ENCODE measurements at regions not wholly inside any gene's neighbourhood (a gene's known extent, or its start where the extent isn't known, plus 50 kb on each side); places are given as distances from the start of the nearest gene placed in this dataset.

- TF ChIP-seq ZNF830 (tag by site-specific recombination; IDR thresholded peaks at IDR 0.05; ENCODE audit: low read depth) (no peak), ZNF777 (tag by site-specific recombination; IDR thresholded peaks at IDR 0.05; ENCODE audit: borderline replicate concordance) (no peak), REST (tag by site-specific recombination; IDR thresholded peaks at IDR 0.05) (no peak), ZNF350 (tag by site-specific recombination; IDR thresholded peaks at IDR 0.05) (no peak), ZNF133 (tag by site-specific recombination; IDR thresholded peaks at IDR 0.05) (no peak), ZNF223 (tag by site-specific recombination; IDR thresholded peaks at IDR 0.05) (no peak), ZNF423 (tag by site-specific recombination; IDR thresholded peaks at IDR 0.05) (no peak), ZEB2 (tag by site-specific recombination; IDR thresholded peaks at IDR 0.05) (no peak), RBAK (tag by site-specific recombination; IDR thresholded peaks at IDR 0.05) (no peak), ZNF175 (tag by site-specific recombination; IDR thresholded peaks at IDR 0.05) (no peak)
- TF ChIP-seq, protein P1, sequence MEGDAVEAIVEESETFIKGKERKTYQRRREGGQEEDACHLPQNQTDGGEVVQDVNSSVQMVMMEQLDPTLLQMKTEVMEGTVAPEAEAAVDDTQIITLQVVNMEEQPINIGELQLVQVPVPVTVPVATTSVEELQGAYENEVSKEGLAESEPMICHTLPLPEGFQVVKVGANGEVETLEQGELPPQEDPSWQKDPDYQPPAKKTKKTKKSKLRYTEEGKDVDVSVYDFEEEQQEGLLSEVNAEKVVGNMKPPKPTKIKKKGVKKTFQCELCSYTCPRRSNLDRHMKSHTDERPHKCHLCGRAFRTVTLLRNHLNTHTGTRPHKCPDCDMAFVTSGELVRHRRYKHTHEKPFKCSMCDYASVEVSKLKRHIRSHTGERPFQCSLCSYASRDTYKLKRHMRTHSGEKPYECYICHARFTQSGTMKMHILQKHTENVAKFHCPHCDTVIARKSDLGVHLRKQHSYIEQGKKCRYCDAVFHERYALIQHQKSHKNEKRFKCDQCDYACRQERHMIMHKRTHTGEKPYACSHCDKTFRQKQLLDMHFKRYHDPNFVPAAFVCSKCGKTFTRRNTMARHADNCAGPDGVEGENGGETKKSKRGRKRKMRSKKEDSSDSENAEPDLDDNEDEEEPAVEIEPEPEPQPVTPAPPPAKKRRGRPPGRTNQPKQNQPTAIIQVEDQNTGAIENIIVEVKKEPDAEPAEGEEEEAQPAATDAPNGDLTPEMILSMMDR (tag by site-specific recombination; IDR thresholded peaks at IDR 0.05): no peak
- TF ChIP-seq, protein P2, sequence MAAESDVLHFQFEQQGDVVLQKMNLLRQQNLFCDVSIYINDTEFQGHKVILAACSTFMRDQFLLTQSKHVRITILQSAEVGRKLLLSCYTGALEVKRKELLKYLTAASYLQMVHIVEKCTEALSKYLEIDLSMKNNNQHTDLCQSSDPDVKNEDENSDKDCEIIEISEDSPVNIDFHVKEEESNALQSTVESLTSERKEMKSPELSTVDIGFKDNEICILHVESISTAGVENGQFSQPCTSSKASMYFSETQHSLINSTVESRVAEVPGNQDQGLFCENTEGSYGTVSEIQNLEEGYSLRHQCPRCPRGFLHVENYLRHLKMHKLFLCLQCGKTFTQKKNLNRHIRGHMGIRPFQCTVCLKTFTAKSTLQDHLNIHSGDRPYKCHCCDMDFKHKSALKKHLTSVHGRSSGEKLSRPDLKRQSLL (tag by site-specific recombination; IDR thresholded peaks at IDR 0.05): no peak
- TF ChIP-seq, protein P3, sequence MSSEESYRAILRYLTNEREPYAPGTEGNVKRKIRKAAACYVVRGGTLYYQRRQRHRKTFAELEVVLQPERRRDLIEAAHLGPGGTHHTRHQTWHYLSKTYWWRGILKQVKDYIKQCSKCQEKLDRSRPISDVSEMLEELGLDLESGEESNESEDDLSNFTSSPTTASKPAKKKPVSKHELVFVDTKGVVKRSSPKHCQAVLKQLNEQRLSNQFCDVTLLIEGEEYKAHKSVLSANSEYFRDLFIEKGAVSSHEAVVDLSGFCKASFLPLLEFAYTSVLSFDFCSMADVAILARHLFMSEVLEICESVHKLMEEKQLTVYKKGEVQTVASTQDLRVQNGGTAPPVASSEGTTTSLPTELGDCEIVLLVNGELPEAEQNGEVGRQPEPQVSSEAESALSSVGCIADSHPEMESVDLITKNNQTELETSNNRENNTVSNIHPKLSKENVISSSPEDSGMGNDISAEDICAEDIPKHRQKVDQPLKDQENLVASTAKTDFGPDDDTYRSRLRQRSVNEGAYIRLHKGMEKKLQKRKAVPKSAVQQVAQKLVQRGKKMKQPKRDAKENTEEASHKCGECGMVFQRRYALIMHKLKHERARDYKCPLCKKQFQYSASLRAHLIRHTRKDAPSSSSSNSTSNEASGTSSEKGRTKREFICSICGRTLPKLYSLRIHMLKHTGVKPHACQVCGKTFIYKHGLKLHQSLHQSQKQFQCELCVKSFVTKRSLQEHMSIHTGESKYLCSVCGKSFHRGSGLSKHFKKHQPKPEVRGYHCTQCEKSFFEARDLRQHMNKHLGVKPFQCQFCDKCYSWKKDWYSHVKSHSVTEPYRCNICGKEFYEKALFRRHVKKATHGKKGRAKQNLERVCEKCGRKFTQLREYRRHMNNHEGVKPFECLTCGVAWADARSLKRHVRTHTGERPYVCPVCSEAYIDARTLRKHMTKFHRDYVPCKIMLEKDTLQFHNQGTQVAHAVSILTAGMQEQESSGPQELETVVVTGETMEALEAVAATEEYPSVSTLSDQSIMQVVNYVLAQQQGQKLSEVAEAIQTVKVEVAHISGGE (tag by site-specific recombination; conservative IDR thresholded peaks at IDR 0.05; ENCODE audit: low read depth): no peak
- TF ChIP-seq, protein P4, sequence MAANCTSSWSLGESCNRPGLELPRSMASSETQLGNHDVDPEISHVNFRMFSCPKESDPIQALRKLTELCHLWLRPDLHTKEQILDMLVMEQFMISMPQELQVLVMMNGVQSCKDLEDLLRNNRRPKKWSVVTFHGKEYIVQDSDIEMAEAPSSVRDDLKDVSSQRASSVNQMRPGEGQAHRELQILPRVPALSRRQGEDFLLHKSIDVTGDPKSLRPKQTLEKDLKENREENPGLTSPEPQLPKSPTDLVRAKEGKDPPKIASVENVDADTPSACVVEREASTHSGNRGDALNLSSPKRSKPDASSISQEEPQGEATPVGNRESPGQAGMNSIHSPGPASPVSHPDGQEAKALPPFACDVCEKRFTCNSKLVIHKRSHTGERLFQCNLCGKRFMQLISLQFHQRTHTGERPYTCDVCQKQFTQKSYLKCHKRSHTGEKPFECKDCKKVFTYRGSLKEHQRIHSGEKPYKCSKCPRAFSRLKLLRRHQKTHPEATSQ (tag by site-specific recombination; IDR thresholded peaks at IDR 0.05): no peak
Measured at GRCh38 chr22:23481369-23481768, 98.7 kb downstream of the IGLL1 start.

Data from HEK293 (cell line).